HepG2 (cell line): ENCODE measurements at regions not wholly inside any gene's neighbourhood (a gene's known extent, or its start where the extent isn't known, plus 50 kb on each side); places are given as distances from the start of the nearest gene placed in this dataset.

Experiments
- CHD4 ChIP-seq: fragments of 200-600 bp; sonication (generic); IDR thresholded peaks from 2 replicates; pipeline ENCODE4 v1.7.0; 2017; ENCODE audit warnings: mild to moderate bottlenecking, low read length, borderline replicate concordance
- ETV6 ChIP-seq: sonication (generic); formaldehyde crosslinking; conservative IDR thresholded peaks from 2 replicates; pipeline ENCODE4 v1.4.0; 2020; ENCODE audit warnings: missing genetic modification reagents
- POGZ ChIP-seq: sonication (generic); formaldehyde crosslinking; IDR thresholded peaks from 2 replicates; pipeline ENCODE4 v1.4.0; 2020; ENCODE audit warnings: mild to moderate bottlenecking, missing genetic modification reagents
- POLR2A ChIP-seq, 2 experiments: IDR thresholded peaks; 2 replicates each; pipeline ENCODE4 v1.6.1; 2011; ENCODE audit warnings: low read depth in 2 of 2, low read length in 2 of 2, mild to moderate bottlenecking in 1 of 2, moderate library complexity in 1 of 2; ENCODE audit not compliant: insufficient read depth in 1 of 2
- ZNF12 ChIP-seq: sonication (generic); formaldehyde crosslinking; IDR thresholded peaks from 2 replicates; pipeline ENCODE4 v1.5.0; 2020; ENCODE audit warnings: missing genetic modification reagents
- ZNF547 ChIP-seq: sonication (generic); formaldehyde crosslinking; IDR thresholded peaks from 2 replicates; pipeline ENCODE4 v1.5.1; 2020; ENCODE audit warnings: mild to moderate bottlenecking, missing genetic modification reagents
- ZNF782 ChIP-seq: sonication (generic); formaldehyde crosslinking; IDR thresholded peaks from 2 replicates; pipeline ENCODE4 v1.4.0; 2020; ENCODE audit warnings: missing genetic modification reagents, mild to moderate bottlenecking, borderline replicate concordance
- ZSCAN29 ChIP-seq: sonication (generic); formaldehyde crosslinking; conservative IDR thresholded peaks from 2 replicates; pipeline ENCODE4 v1.4.0; 2020; ENCODE audit warnings: mild to moderate bottlenecking, missing genetic modification reagents
- TF ChIP-seq, protein P1 (sequence below): sonication (generic); formaldehyde crosslinking; IDR thresholded peaks from 2 replicates; pipeline ENCODE4 v1.5.0; 2020; ENCODE audit warnings: mild to moderate bottlenecking, missing genetic modification reagents, moderate library complexity

DNA sequence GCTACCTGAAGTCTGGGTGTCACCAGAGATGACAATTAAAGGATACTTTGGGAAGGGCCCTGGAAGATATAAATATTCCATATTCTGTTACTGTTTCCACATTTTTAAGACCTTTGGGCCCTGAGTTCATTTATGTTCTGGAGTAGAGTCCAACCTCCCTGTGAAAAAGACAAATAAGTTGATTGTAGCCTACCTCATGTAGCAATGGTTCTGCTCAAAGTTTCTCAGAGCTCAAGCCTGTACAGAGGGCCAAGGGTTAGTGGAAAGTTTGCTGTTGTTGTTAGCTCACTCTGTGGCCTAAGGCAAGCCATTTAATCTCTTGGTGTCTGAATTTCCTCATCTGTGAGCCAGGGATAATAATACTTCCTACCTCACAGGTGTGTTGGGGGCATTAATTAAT lies 284.7 kb upstream of the DDHD1 start:
- TF ChIP-seq, protein P1, sequence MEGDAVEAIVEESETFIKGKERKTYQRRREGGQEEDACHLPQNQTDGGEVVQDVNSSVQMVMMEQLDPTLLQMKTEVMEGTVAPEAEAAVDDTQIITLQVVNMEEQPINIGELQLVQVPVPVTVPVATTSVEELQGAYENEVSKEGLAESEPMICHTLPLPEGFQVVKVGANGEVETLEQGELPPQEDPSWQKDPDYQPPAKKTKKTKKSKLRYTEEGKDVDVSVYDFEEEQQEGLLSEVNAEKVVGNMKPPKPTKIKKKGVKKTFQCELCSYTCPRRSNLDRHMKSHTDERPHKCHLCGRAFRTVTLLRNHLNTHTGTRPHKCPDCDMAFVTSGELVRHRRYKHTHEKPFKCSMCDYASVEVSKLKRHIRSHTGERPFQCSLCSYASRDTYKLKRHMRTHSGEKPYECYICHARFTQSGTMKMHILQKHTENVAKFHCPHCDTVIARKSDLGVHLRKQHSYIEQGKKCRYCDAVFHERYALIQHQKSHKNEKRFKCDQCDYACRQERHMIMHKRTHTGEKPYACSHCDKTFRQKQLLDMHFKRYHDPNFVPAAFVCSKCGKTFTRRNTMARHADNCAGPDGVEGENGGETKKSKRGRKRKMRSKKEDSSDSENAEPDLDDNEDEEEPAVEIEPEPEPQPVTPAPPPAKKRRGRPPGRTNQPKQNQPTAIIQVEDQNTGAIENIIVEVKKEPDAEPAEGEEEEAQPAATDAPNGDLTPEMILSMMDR (CRISPR knock-in tag), result no peak
- no peak for TF ChIP-seq ETV6 (CRISPR knock-in tag)
- no peak for TF ChIP-seq CHD4
- no peak for TF ChIP-seq POLR2A (IDR thresholded peaks at IDR 0.05; ENCODE audit: insufficient read depth in 1 of 2, low read depth in 2 of 2, low read length in 2 of 2)
- TF ChIP-seq ZSCAN29, result no peak; the same call in 1 of the 2 replicates
- TF ChIP-seq ZNF547, result no peak
- 0 out of 2 replicates have a peak, but pooled peaks have one; percentile 27 for TF ChIP-seq POGZ
- no peak for TF ChIP-seq ZNF782
- no peak for TF ChIP-seq ZNF12
